ENCODE measurements at regions not wholly inside any gene's neighbourhood (a gene's known extent, or its start where the extent isn't known, plus 50 kb on each side); places are given as distances from the start of the nearest gene placed in this dataset.

DNA sequence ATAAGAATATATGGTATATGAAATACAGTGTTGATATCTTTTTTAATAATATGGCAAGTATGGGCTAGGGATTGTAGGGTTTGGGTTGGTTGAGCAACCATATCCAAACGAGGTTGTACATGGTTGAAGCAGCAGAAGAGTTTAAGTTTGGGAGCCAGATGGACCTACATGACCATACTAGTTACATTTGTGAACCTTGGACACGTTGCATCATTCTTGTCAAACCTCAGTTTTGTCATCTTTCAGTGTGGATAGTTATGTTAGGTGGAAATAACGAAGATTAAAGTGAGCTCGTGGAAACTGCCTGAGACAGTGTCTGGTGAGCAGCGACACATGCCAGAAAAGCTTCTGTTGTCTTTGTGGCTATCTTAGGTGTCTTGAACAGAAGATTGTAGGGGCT is 307.1 kb upstream of the KIRREL3 start:
- no peak overlapping the region for H3K4me3 Mint-ChIP-seq
- WGBS (ENCODE audit: insufficient coverage), result 71% methylated on average over 4 of the region's 5 CpGs
- Histone ChIP-seq H3K4me3 (ENCODE audit: control extremely low read depth in 1 of 5, extremely low read depth in 1 of 5, insufficient read depth in 1 of 5, low read depth in 2 of 5, low read length in 4 of 5) (no peak overlapping the region), H3K36me3 (replicated peaks in 1 of 2; ENCODE audit: control extremely low read depth in 1 of 2, control insufficient read depth in 1 of 2, extremely low read depth in 1 of 2, insufficient read depth in 2 of 2, low read length in 1 of 2) (no peaks in the 10 kb centered on the region), H2AFZ (ENCODE audit: insufficient read depth, low read depth, low read length, poor library complexity, severe bottlenecking) (no peak overlapping the region), H3K27me3 (replicated peaks in 1 of 4; ENCODE audit: control extremely low read depth in 1 of 4, control insufficient read depth in 3 of 4, insufficient read depth in 4 of 4, low read length in 3 of 4) (no peaks in the 10 kb centered on the region), H3K4me2 (replicated peaks; ENCODE audit: low read depth, low read length, poor library complexity, severe bottlenecking) (no peak overlapping the region), H3K4me1 (ENCODE audit: control insufficient read depth in 2 of 2, insufficient read depth in 2 of 2, low read length in 2 of 2) (no peaks in the 10 kb centered on the region), H3K9ac (ENCODE audit: low read length) (no peak overlapping the region), H3K9me3 (ENCODE audit: control extremely low read depth in 1 of 3, control insufficient read depth in 2 of 3, insufficient read depth in 1 of 3, low read length in 2 of 3) (peaks cover 0 to 4% (median 0%) of the 10 kb centered on the region in 3 donors), H4K20me1 (ENCODE audit: control insufficient read depth, insufficient read depth, low read length, poor library complexity, severe bottlenecking) (no peaks in the 10 kb centered on the region), H3K27ac (ENCODE audit: low read length in 2 of 2) (no peak overlapping the region), H3K79me2 (ENCODE audit: control insufficient read depth, insufficient read depth, low read length) (no peaks in the 10 kb centered on the region)
- H3K27ac Mint-ChIP-seq, result no peak overlapping the region
- DNase-seq, result no peak
- H3K4me1 Mint-ChIP-seq, result no peaks in the 10 kb centered on the region
- no peaks in the 10 kb centered on the region for H3K9me3 Mint-ChIP-seq (ENCODE audit: insufficient read depth)
- no peak for TF ChIP-seq EZH2 (IDR thresholded peaks at IDR 0.05; ENCODE audit: borderline replicate concordance, insufficient read depth, low read depth, low read length, poor library complexity, severe bottlenecking)
- TF ChIP-seq, protein P1, sequence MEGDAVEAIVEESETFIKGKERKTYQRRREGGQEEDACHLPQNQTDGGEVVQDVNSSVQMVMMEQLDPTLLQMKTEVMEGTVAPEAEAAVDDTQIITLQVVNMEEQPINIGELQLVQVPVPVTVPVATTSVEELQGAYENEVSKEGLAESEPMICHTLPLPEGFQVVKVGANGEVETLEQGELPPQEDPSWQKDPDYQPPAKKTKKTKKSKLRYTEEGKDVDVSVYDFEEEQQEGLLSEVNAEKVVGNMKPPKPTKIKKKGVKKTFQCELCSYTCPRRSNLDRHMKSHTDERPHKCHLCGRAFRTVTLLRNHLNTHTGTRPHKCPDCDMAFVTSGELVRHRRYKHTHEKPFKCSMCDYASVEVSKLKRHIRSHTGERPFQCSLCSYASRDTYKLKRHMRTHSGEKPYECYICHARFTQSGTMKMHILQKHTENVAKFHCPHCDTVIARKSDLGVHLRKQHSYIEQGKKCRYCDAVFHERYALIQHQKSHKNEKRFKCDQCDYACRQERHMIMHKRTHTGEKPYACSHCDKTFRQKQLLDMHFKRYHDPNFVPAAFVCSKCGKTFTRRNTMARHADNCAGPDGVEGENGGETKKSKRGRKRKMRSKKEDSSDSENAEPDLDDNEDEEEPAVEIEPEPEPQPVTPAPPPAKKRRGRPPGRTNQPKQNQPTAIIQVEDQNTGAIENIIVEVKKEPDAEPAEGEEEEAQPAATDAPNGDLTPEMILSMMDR (IDR thresholded peaks at IDR 0.05), result no peak
- ChIA-PET CTCF (no interaction called here), POLR2A (no interaction called here)
- intact Hi-C loops (cut with micrococcal nuclease), result no loop called here
- H3K27me3 Mint-ChIP-seq, result no peaks in the 10 kb centered on the region
- ATAC-seq (ENCODE audit: low read depth), result no peak

DNA sequence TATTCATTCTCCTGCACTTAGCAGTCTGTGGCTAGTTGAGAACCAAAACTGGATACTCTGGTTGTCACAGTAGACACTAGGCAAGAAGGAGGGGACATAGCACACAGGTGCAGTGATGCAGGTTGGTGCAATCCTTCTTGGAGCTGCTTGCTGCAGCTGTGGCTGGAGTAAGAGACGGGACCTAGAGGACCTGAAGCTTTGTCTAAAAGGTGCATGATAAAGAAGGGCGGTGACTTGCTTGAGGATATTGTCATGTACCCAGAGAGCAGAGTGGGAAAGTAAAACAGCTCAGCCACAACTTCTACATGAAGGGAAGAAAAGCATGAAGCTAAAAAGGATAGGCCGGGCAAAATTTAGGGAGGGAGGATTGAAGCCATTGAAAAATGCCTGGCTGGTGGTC is 304.1 kb upstream of the KIRREL3 start:
- Mint-ChIP-seq H3K4me3 (no peak overlapping the region), H3K9me3 (ENCODE audit: insufficient read depth) (no peaks in the 10 kb centered on the region), H3K27ac (no peak overlapping the region), H3K27me3 (no peaks in the 10 kb centered on the region), H3K4me1 (no peaks in the 10 kb centered on the region)
- ChIA-PET CTCF (no interaction called here), POLR2A (no interaction called here)
- no peak for TF ChIP-seq EZH2 (IDR thresholded peaks at IDR 0.05; ENCODE audit: borderline replicate concordance, insufficient read depth, low read depth, low read length, poor library complexity, severe bottlenecking)
- TF ChIP-seq, protein P1 (IDR thresholded peaks at IDR 0.05), result no peak
- Histone ChIP-seq H3K4me2 (replicated peaks; ENCODE audit: low read depth, low read length, poor library complexity, severe bottlenecking) (no peak overlapping the region), H3K9me3 (ENCODE audit: control extremely low read depth in 1 of 3, control insufficient read depth in 2 of 3, insufficient read depth in 1 of 3, low read length in 2 of 3) (no peaks in the 10 kb centered on the region), H3K4me1 (ENCODE audit: control insufficient read depth in 2 of 2, insufficient read depth in 2 of 2, low read length in 2 of 2) (no peaks in the 10 kb centered on the region), H3K79me2 (ENCODE audit: control insufficient read depth, insufficient read depth, low read length) (no peaks in the 10 kb centered on the region), H3K36me3 (replicated peaks in 1 of 2; ENCODE audit: control extremely low read depth in 1 of 2, control insufficient read depth in 1 of 2, extremely low read depth in 1 of 2, insufficient read depth in 2 of 2, low read length in 1 of 2) (no peaks in the 10 kb centered on the region), H4K20me1 (ENCODE audit: control insufficient read depth, insufficient read depth, low read length, poor library complexity, severe bottlenecking) (no peaks in the 10 kb centered on the region), H3K4me3 (ENCODE audit: control extremely low read depth in 1 of 5, extremely low read depth in 1 of 5, insufficient read depth in 1 of 5, low read depth in 2 of 5, low read length in 4 of 5) (no peak overlapping the region), H3K27me3 (replicated peaks in 1 of 4; ENCODE audit: control extremely low read depth in 1 of 4, control insufficient read depth in 3 of 4, insufficient read depth in 4 of 4, low read length in 3 of 4) (no peaks in the 10 kb centered on the region), H3K27ac (ENCODE audit: low read length in 2 of 2) (no peak overlapping the region), H2AFZ (ENCODE audit: insufficient read depth, low read depth, low read length, poor library complexity, severe bottlenecking) (no peak overlapping the region), H3K9ac (ENCODE audit: low read length) (no peak overlapping the region)
- WGBS (ENCODE audit: insufficient coverage), result no CpG with 5 or more reads among the region's 3 CpGs
- intact Hi-C loops (cut with micrococcal nuclease), result no loop called here
- ATAC-seq (ENCODE audit: low read depth) (no peak), DNase-seq (no peak)

Measured in B cell (primary cell).